ENCODE measurements at regions not wholly inside any gene's neighbourhood (a gene's known extent, or its start where the extent isn't known, plus 50 kb on each side); places are given as distances from the start of the nearest gene placed in this dataset.
"Not testable (repeated sequence)": the region's sequence is repeated elsewhere in the genome, so short reads cannot be mapped to it uniquely, and the experiment has no call there.

DNA sequence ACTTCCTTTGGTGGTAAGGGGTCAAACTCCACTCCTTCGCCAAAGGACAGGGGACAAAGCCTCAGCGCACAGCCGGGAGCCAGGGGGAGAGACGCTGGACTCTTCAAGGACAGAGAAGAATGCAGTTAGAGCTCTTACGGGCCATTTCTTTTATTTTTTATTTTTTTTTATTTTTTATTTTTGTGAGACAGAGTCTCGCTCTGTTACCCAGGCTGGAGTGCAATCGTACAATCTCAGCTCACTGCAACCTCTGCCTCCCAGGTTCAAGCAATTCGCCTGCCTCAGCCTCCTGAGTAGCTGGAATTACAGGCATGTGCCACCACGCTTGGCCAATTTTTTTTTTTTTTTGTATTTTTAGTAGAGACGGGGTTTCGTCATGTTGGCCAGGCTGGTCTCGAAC is 93.2 kb upstream of the RPH3AL start, which contains the start of gene RFLNB:
Gene RFLNB, minus strand, starts transcription at position 101 of the 400 bp plus-strand sequence.
- not testable (repeated sequence) for DNase-seq

- no peak for DNase-seq
Measured at GRCh38 chr17:444879-445454, 92.4 kb upstream of the RPH3AL start.

GRCh38 chr17:443109-443508 is 90.5 kb upstream of the RPH3AL start:
- DNase-seq: no peak

DNA sequence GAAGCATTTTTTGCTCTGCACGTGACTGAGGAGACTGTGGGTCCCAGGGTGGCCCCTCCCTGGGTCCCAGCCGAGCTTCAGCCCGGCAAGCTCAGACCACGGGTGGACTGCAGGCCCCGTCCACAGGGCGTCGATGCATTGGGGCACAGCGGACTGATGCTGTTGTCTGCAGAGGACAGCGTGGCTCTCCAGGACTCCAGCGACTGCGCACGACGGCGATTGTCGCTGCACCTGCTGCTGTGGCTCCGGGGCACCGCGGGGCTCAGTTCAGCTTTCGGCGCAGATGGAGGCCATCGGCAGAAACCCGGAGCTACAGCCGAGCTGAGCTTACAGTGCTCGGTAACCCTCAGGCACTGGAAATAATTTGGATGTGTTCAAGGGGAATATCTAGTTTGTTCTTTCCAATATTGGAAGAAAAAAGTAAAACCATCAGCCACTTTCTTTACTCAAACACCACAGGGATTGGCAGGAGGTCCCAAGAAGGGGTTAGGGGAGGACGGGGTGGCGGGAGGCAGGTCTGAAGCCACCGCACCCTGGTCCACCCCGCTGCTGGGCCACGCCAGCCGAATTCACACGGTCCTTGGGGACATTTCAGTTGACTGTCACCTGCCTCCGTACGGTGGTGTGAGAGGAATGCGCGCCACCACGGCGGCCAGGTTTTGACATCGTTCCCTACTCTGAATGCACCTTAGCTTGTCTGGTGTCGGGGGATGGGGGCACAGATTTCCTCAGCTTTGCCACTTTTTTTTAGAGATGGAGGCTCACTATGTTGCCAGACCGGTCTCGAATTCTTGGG is 88.7 kb upstream of the RPH3AL start:
- no peak for DNase-seq

DNA sequence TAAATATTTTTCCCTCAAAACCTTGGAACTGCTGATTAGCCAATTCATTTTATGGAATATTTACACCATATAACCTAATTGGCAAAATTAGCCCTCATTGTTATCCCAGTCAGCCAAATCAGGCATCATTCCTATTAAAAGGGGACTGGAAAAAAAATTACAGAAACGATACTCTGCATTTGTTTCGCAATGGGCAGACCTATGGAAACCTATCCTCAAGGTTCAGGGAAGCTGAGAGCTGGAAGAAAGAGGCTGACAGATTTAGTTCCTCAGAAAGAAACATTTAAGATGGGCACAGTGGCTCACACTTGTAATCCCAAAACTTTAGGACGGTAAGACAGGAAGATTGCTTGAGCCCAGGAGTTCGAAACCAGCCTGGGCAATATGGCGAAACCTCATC is 85.6 kb upstream of the RPH3AL start:
- DNase-seq: no peak

DNA sequence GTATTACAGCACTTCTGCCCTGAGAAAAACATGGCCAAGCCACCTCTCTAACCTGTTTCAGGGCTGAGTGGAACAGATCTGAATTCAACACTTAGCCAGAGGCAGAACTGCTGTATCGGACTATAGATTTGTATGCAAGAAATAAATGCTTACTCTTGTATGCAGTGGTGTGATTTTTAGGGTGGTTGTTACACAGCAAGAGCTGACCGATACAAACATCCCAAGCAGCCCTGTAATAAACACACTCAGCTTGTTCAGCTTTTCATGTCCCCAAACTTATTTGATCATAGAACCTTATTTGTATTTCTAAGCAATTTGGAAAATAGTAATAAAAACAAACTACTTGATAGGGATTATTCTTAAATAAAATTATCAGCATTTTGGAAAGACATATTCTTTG is 84.9 kb upstream of the RPH3AL start:
- DNase-seq: no peak

DNA sequence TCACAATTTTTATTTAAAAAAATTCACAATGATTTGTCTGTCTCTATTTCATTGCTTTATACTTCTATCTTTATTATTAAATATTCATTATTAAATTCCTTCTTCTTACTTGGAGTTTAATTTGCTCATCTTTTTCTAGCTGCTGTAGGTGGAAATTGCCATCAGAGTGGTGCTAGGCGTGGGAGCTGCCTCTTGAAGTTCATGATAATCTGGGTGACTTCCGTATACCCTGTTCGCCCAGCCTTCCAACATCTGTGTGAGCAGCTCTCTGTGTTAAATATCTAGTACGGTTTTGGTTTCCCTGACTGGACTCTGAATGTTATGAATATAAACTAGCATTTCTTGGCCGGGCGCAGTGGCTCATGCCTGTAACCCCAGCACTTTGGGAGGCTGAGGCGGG is 84.0 kb upstream of the RPH3AL start:
- no peak for DNase-seq

GRCh38 chr17:432471-432870 is 79.9 kb upstream of the RPH3AL start:
- DNase-seq: not testable (repeated sequence)

DNA sequence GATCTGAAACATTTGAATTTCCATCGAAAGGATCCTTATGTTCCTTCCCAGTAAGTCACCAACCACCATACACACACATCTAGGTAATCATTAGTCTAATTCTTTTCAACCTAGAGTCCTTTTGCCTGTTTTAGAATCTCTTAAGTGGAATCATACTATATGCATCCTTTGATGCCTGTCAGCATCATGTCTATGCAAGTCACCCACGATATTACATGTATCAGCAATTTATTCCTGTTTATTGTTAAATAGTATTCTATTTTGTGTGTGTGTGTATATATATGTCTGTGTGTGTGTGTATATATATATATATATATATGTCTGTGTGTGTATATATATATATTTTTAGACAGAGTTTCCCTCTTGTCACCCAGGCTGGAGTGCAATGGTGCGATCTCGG is 78.9 kb upstream of the RPH3AL start:
- no peak for DNase-seq

GRCh38 chr17:429589-429988 is 77.0 kb upstream of the RPH3AL start:
- no peak for DNase-seq

GRCh38 chr17:428414-428813 is 75.8 kb upstream of the RPH3AL start:
- no peak for DNase-seq

DNA sequence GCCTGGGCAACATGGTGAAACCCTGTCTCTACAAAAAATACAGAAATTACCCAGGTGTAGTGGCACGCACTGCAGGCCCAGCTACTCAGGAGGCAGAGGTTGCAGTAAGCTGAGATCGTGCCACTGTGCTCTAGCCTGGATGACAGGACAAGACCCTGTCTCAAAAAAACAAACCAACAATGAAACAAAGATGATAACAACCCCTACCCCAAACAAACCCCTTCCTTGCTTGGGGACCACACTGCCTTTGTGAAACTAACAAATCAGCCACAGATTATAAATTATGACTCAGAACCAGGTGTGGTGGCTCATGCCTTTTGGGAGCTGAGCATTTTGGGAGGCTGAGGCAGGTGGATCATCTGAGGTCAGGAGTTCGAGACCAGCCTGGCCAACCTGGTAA is 75.3 kb upstream of the RPH3AL start:
- no peak for DNase-seq

DNA sequence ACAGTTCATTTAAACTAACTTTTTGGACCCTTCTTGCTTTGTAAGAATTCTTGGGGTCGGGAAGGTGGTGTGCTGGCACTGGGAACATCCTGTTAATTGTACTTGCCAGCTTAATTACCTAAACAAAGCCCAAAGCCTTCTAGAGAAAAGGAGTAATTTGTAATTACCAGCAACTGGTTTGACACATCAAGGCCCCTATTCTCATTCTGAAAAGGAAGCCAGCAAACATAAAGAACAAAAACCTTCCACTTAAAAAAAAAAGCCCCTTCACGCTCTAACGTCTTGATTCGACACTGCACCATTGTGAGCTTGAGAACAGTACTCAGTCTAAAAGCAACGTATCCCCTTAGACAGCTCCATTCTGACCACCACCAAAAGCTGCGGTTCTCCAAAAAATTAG is 74.7 kb upstream of the RPH3AL start:
- no peak for DNase-seq

DNA sequence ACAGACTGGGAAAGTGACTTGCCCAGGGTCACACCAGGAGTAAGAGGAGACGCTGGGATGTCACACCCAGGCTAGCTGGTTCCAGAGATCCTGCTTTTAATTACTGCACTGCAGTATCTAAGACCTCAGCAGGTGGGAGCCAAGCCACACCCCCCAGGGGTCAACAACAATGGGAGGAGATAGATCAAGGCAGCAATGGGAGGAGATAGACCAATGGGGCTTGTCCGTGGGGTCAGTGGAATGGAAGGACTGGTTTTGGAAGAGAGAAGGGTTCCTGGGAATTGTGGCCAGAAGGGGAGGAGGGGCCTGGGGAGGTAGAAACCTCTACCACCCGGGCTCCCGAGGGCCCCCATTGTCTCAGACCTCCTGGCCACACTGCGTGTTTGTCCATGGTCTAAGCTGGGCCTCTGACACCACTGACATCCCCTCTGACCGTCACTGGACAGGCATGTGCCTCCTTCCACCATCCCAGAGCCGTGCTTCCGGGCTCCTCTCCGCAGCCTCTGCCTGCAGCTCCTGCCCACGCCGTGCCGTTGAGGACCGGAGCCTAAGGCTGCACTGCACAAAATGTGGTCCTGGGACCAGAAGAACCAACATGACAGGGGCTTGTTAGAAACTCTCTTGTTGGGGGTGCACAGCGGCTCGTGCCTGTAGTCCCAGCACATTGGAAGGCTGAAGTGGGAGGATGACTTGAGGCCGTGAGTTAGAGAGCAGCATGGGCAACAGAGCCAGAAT is 69.8 kb upstream of the RPH3AL start:
- DNase-seq: no peak

DNA sequence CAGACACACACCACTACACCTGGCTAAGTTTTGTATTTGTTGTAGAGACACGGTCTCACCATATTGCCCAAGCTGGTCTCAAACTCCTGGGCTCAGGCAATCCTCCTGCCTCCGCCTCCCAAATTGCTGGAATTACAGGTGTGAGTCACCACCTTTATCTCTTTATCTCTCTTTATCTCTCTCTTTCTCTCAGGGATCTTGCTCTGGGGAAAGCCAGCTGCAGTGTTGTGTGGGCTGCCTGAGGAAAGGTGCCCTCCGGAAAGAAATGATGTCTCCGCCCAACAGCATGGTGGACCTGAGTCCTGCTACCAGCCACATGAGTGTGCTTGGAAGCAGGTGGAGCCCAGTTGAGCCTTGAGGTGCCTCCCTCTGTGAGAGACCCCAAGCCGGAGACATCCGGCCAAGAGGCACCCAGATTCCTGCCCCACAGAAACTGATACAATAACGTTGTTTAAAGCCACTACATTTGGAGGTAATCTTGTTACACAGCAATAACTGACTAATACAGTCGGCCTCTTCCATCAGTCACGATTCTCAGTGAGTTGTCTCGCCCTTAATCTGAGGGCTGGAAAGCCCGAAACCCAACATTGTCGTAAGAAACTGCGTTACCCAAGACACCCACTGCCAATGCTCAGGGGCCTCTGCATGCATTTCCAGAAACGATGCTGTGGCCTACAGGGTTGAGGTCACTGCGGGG is 68.0 kb upstream of the RPH3AL start:
- DNase-seq: no peak

DNA sequence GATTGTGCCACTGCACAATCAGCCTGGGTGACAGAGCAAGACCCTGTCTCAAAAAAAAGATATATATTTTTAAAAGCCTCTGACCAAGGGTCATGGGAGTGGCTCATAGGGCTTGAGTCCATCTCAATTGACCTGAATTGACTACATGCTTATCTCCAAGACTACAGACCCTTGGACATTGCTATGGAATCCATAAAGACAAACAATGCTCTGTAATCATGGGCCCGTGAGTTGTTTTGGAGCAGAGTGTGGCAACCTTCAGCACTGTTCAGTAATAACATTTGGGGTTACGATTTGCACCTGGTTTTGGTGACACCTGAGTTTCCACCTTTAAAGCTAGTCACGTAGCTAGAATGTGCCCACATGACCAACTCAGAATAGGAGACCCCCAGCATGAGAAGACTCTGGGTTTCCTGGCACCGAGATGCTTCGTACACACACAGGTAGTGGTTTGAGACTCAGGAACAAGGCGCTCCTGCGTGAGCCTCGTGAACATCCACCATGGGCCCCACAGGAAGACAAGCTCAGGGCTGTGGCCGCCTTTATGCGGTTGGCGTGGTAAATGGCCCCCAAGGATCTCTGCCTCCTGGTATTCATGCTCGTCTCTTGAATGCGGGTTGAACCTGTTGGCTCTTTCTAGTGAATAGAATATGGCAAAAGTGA is 66.6 kb upstream of the RPH3AL start:
- peak; percentile 47 for DNase-seq

GRCh38 chr17:418421-418751 is 65.8 kb upstream of the RPH3AL start:
- peak; percentile 61 for DNase-seq

- no peak for DNase-seq
Measured at GRCh38 chr17:417691-418420, 65.2 kb upstream of the RPH3AL start.

GRCh38 chr17:416293-417206 is 63.9 kb upstream of the RPH3AL start:
- DNase-seq: peak; percentile 63

DNA sequence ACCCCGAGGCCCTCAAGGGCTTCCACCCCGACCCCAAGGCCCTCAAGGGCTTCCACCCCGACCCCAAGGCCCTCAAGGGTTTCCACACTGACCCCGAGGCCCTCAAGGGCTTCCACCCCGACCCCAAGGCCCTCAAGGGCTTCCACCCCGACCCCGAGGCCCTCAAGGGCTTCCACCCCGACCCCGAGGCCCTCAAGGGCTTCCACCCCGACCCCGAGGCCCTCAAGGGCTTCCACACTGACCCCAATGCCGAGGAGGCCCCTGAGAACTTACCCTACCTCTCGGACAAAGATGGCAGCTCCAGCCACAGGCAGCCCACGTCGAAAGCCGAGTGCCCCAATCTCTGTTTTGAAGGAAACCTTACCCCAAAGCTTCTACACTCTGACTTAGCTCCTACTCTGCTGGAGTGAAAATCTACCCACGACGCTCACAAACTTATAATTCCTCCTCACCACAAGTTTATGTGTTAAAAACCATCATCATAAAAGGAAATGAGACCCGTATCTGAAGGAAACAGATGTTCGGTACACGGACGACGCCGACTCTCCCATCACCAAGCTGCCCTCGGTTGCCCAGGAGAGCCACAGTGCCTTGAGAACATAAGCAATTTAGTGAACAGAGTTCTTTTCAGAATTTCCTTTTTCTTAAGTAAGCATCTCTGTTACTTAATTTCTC is 61.2 kb upstream of the RPH3AL start:
- DNase-seq: no peak

DNA sequence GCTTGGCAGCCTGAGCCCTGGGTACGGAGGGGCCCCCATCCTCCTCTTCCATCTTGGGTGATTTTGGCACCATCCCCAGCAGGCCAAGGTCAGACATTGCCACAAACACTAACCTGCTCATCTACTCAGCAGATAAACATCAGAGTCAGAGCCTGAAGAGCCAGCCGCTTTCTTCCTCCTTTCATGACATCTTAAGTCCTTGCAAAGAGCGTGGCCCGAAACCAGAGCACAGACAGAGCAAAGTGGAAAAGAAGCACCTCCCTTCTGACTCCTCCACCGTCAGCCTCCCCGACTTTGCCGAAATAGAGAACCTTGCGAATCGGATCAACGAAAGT is 60.4 kb upstream of the RPH3AL start:
- no peak for DNase-seq

Data from stimulated activated CD8-positive, alpha-beta memory T cell treated with anti-CD3 and anti-CD28 coated beads, Interleukin-4, amount 100 ng/mL, for 48 hours (primary cell).